ENCODE measurements at regions not wholly inside any gene's neighbourhood (a gene's known extent, or its start where the extent isn't known, plus 50 kb on each side); places are given as distances from the start of the nearest gene placed in this dataset.
"Not testable (repeated sequence)": the region's sequence is repeated elsewhere in the genome, so short reads cannot be mapped to it uniquely, and the experiment has no call there.

DNA sequence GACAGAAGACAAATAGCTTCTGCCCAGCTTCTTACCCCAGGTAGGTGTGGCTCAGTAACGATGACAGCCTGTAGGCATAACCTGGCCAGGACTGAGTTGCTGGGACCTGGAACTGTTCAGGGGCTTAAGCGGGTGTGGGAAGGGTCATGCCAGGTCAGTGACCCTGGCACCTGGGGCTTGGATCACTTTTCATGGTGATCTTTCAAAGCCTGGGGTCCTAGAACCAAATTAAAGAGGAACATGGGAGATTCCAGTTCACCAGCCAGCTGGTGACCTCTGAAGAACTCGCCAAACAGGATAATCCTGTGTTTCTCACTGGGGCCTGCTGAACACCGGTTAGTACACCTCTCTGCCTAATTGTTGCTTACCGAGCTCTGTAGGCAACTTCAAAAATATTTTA is 102.6 kb upstream of the LMNTD1 start:
- H3K4me1 Mint-ChIP-seq, result no peaks in the 10 kb centered on the region

DNA sequence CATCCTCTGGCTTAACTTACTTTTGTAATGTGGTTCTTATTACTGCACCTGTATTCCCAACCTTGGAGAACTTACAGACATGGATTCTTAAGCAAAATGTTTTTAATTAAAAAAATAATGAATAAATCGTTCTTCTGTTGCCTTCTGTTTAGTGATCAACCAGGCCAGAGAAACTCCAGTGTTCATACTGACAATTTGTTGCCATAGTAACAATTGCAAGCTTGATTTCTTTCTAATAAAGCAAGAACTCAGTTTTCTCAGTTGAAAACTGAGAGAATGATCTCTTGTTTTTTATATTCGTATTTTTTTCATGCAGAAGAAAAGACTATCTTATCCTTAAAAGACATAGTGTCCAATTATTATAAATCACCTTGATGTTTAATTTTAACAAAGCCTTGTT is 106.5 kb upstream of the LMNTD1 start:
- Mint-ChIP-seq H3K36me3 (ENCODE audit: low read depth) (no peaks in the 10 kb centered on the region), H3K9me3 (peaks cover 4% of the 10 kb centered on the region), H3K27me3 (no peaks in the 10 kb centered on the region), H3K4me1 (no peaks in the 10 kb centered on the region), H3K4me3 (no peak overlapping the region), H3K27ac (no peak overlapping the region)
- no peak for ATAC-seq (replicated peaks)

More for the DNA sequence above, 102.6 kb upstream of the LMNTD1 start:
- no peak overlapping the region for H3K4me3 Mint-ChIP-seq
- H3K27ac Mint-ChIP-seq, result no peak overlapping the region
- ATAC-seq (replicated peaks), result no peak
- H3K27me3 Mint-ChIP-seq, result peaks cover 9% of the 10 kb centered on the region
- no peaks in the 10 kb centered on the region for H3K9me3 Mint-ChIP-seq
- no peaks in the 10 kb centered on the region for H3K36me3 Mint-ChIP-seq (ENCODE audit: low read depth)

DNA sequence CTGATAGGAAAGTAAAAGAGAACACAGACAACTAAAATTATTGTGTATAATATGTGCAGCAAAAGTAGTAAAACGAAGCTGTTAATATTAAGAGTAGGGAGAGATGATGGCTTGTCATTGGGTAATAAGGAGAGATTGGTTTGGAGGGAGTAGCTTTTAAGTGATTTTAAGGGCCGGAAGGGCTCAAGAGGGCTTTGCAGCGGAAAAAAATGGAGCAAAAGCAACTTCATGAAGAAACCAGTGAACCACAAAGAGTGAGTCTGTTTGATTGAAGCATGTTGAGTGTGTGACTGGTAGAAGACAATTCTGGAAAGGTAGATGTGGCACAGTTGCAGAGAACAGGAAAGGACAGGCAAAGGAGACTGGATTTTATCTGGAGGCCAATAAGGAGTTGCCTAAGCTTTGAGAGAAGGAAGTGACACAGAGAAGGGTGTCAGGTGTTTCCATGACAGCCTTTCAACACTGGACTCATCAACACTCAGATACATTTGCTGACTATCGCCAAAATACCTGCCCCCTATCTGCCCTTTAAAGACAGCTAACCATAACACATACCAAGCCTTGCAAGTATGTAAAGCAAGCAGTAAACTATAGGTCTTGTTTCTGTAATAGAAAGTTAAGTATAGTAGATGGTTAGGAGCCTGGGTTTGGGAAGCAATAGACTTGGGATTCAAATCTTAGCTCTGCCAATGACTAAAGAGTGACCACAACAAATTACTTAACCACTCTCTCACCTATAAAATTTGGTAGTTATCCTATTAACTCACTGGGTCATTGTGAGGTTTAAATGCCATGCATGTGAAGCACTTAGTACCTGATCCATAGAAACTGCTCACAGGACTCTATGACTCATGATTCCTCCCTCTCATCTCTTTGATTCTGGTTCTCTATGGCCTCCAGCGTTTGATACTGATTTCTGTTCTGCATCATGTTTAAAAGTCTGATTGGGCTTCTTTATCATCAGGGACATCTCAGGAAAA is 117.3 kb upstream of the LMNTD1 start:
- Mint-ChIP-seq H3K4me3 (no peak overlapping the region), H3K27me3 (no peaks in the 10 kb centered on the region), H3K27ac (no peak overlapping the region), H3K36me3 (ENCODE audit: low read depth) (no peaks in the 10 kb centered on the region), H3K9me3 (no peaks in the 10 kb centered on the region), H3K4me1 (no peaks in the 10 kb centered on the region)
- no peak for ATAC-seq (replicated peaks)

DNA sequence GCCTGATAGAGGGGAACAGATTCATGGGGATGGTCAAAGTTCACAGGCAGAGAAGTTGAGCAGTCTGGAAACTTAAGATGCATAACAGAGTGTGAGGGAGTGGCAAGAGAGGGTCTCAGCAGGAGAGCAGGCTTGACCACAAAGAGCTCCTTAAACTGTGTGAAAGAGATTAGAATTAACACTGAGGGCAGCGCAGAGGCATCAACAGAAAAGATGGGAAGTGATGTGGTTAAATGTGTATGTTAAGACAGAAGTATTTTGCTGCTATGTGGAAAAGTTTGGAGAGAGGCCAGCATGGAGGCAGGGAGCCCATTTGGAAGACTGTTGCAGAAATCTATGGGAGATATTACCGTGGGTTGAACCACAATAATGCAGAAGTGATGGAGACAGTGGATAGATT is 122.7 kb upstream of the LMNTD1 start:
- no peak overlapping the region for H3K27ac Mint-ChIP-seq
- H3K4me3 Mint-ChIP-seq, result no peak overlapping the region
- H3K36me3 Mint-ChIP-seq (ENCODE audit: low read depth), result no peaks in the 10 kb centered on the region
- H3K27me3 Mint-ChIP-seq, result no peaks in the 10 kb centered on the region
- no peaks in the 10 kb centered on the region for H3K9me3 Mint-ChIP-seq
- no peaks in the 10 kb centered on the region for H3K4me1 Mint-ChIP-seq
- no peak for ATAC-seq (replicated peaks)

DNA sequence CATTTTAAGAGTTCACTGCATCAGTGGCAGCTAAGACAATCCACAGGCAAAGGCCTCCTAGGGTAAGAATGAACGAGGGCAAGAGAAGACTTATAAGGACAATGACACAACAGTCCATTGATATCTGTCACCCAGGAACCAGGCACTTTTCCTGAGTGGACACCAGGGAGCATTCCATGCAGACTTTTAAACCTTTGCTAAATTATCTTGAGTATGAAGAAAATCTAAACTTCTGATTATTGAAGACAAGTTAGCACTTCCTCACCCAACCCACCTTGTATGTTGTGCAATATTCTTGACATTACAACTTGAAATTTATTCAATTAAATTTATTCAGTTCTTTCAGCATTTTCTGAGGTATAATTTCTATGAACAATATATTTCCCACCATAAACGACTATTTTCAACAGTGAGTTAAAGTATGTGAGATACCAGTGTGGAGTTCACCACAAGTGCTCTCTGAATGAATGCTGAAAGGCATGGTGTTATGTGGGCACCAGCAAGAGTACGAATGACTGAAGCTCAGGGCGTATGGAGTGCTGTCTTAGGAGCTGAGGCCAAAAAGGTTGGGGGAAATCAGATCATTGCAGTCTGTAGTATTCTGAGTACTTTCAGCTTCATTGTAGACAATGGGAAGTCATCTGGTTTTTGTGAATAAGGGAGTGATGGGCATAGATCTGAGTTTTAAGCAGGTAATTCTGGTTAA is 124.3 kb upstream of the LMNTD1 start:
- Mint-ChIP-seq H3K36me3 (ENCODE audit: low read depth) (no peaks in the 10 kb centered on the region), H3K27ac (no peak overlapping the region), H3K27me3 (no peaks in the 10 kb centered on the region), H3K4me3 (no peak overlapping the region), H3K9me3 (no peaks in the 10 kb centered on the region), H3K4me1 (no peaks in the 10 kb centered on the region)
- ATAC-seq (replicated peaks), result no peak

DNA sequence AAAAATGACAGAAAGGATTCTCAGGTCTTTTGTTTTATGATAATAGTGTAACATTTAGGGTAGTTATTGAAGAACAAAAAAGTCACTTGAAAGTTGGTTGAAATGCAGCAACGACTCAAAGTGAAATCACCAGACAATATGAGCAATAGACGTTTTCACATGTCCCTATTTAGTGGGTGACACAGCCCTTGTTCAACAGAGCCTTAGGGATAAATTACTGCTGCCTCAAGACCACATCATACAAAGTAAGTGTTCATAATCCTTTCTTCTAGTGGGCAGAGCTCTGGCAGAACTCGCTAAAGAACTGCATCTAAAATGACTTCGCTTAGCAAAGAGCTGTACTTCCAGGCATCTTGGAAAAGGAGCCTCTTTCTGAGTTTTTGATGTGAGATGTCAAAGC is 128.5 kb upstream of the LMNTD1 start:
- Mint-ChIP-seq H3K4me1 (no peaks in the 10 kb centered on the region), H3K9me3 (peaks cover 4% of the 10 kb centered on the region), H3K4me3 (no peak overlapping the region), H3K27me3 (no peaks in the 10 kb centered on the region), H3K36me3 (ENCODE audit: low read depth) (no peaks in the 10 kb centered on the region), H3K27ac (no peak overlapping the region)
- ATAC-seq (replicated peaks), result no peak

DNA sequence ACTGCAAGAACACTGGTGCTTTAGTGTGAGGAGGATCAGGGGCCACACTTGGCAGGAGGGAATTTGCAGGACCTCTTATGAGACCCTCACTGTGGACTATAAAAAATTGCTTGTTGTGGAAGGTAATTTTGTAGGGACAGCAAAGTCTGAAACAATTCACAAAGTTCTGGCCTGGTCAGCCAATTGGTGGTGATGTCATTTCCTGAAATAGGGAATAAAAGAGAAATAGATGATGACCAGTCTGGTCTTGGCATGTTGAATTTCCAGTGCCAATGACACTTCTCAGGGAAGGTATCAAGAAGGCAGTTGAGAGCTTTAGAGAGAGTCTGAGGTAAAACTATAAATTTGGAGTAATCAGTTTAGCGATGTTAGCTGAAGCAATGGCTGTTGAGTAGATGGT is 129.3 kb upstream of the LMNTD1 start:
- H3K9me3 Mint-ChIP-seq, result peaks cover 4% of the 10 kb centered on the region
- no peaks in the 10 kb centered on the region for H3K4me1 Mint-ChIP-seq
- no peaks in the 10 kb centered on the region for H3K27me3 Mint-ChIP-seq
- no peak overlapping the region for H3K27ac Mint-ChIP-seq
- no peak overlapping the region for H3K4me3 Mint-ChIP-seq
- no peaks in the 10 kb centered on the region for H3K36me3 Mint-ChIP-seq (ENCODE audit: low read depth)
- ATAC-seq (replicated peaks), result no peak

DNA sequence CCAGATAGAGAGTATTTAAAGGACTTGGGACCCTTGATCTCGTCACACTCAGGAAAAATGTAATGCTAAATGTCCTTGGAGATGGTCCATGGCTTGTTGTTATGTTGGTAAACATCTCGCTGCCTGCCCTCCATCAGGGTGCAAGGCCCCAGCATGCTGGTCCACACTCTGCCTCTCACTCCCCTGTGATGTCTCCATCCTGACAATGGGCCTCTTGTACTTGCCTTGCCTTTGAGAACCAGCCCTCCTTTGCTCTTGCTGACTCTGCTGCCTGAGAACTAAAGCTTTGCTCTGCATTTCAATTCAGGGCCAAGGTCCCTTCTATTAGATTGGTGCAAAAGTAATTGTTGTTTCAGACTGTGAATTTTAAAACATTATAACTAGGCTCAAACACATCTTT is 131.0 kb upstream of the LMNTD1 start:
- Mint-ChIP-seq H3K9me3 (peaks cover 8% of the 10 kb centered on the region), H3K4me3 (no peak overlapping the region), H3K36me3 (ENCODE audit: low read depth) (no peaks in the 10 kb centered on the region), H3K27ac (no peak overlapping the region), H3K4me1 (no peaks in the 10 kb centered on the region), H3K27me3 (no peaks in the 10 kb centered on the region)
- ATAC-seq (replicated peaks), result no peak

DNA sequence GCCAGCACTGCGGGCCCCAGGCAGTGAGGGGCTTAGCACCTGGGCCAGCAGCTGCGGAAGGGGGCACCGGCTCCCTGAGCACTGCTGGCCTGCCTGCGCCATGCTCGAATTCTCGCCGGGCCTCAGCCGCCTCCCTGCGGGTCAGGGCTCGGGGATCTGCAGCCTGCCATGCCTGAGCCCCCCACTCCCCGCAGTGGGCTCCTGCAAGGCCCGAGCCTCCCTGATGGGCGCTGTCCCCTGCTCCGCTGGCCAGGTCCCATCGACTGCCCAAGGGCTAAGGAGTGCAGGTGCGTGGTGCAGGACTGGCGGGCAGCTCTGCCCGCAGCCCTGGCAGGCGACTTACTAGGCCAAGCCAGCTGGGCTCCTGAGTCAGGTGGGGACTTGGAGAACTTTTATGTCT is 133.3 kb upstream of the LMNTD1 start:
- no peaks in the 10 kb centered on the region for H3K4me1 Mint-ChIP-seq
- H3K4me3 Mint-ChIP-seq, result no peak overlapping the region
- no peak overlapping the region for H3K27ac Mint-ChIP-seq
- H3K36me3 Mint-ChIP-seq (ENCODE audit: low read depth), result no peaks in the 10 kb centered on the region
- H3K9me3 Mint-ChIP-seq, result peaks cover 8% of the 10 kb centered on the region
- no peaks in the 10 kb centered on the region for H3K27me3 Mint-ChIP-seq
- no peak for ATAC-seq (replicated peaks)

DNA sequence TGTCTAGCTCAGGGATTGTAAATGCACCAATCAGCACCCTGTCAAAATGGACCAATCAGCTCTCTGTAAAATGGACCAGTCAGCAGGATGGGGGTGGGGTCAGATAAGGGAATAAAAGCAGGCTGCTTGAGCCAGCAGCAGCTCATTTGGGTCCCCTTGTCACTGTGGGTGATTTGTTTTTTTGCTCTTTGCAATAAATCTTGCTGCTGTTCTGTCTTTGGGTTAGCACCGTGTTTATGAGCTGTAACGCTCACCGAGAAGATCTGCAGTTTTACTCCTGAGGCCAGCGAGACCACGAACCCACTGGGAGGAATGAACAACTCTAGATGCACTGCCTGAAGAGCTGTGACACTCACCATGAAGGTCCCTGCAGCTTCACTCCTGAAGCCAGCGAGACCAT is 134.1 kb upstream of the LMNTD1 start:
- no peak for ATAC-seq (replicated peaks)
- no peak overlapping the region for H3K27ac Mint-ChIP-seq
- H3K9me3 Mint-ChIP-seq, result peaks cover 8% of the 10 kb centered on the region
- no peaks in the 10 kb centered on the region for H3K27me3 Mint-ChIP-seq
- no peaks in the 10 kb centered on the region for H3K4me1 Mint-ChIP-seq
- no peaks in the 10 kb centered on the region for H3K36me3 Mint-ChIP-seq (ENCODE audit: low read depth)
- no peak overlapping the region for H3K4me3 Mint-ChIP-seq

DNA sequence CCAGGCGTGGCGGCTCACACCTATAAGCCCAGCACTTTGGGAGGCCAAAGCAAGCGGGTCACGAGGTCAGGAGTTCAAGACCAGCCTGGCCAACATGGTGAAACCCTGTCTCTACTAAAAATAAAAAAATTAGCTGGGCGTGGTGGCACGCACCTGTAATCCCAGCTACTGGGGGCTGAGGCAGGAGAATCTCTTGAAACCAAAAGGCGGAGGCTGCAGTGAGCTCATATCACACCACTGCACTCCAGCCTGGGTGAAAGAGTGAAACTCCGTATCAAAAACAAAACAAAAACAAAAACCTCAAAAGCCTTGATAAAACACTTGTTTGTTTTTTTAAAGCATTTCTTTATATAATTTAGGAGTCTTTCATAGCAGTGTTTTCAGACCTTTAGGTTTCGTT is 135.8 kb upstream of the LMNTD1 start:
- not testable (repeated sequence) for H3K4me1 Mint-ChIP-seq; H3K36me3 Mint-ChIP-seq (ENCODE audit: low read depth); H3K27ac Mint-ChIP-seq; H3K9me3 Mint-ChIP-seq; H3K27me3 Mint-ChIP-seq; H3K4me3 Mint-ChIP-seq; ATAC-seq (replicated peaks)

DNA sequence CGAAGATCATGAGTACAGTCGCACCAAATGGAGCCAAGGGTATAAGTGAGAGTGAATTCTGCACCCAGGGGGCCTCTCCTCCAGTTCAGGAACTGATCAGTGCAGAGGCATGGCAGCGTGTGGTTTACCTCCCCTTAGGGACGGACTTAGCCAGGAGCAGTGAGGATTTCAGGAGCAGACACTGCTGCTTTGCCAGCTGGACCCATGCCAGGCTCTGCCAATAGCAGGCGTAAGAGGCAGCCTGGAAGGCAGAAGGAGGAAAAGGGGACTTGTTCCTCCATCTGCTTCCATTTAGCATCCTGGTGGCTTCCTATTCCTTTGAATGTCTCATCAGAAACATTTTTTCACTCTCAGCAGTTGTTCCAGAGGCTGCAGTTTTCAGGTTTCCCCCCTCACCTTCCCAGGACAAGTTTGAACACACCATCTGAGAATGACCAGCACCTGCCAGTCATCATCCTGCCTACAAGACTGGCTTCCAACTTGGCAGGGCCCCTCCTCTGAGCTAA is 137.0 kb upstream of the LMNTD1 start:
- Mint-ChIP-seq H3K27me3 (no peaks in the 10 kb centered on the region), H3K36me3 (ENCODE audit: low read depth) (no peaks in the 10 kb centered on the region), H3K4me1 (no peaks in the 10 kb centered on the region), H3K27ac (no peak overlapping the region), H3K9me3 (peaks cover 8% of the 10 kb centered on the region), H3K4me3 (no peak overlapping the region)
- ATAC-seq (replicated peaks), result no peak

DNA sequence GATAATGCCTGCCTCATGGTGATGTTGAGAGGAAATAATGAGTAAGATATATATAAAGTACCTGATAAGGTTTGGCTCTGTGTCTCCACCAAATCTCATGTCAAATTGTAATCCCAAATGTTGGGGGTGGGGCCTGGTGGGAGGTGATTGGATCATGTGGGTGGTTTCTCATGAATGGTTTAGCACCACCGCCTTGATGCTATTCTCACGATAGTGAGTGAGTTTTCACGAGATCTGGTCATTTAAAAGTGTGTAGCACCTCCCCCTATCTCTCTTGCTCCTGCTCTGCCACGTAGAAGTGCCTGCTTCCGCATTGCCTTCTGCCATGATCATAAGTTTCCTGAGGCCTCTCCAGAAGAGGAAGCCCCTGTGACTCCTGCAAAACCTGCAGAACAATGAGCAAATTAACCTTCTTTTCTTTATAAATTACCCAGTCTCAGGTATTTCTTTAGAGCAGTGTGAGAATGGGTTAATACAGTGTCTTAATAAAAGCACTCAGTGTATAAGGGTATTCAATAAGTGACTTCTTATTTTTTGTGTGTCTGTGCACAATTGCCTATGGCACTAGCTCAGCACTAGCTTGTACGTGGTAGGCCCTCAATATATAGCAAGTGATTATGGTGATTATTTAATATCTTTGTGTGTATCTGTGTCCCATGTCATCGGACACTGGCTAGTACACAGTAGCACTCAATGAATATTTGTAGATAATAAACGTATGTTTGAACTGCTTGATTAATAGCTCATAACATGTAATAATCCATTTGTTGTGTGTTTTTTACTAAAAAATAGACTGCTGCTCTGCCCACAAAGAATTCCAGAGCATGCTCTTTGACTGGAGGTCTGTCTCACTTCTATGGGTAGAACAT is 138.1 kb upstream of the LMNTD1 start:
- H3K4me3 Mint-ChIP-seq, result no peak overlapping the region
- H3K4me1 Mint-ChIP-seq, result no peaks in the 10 kb centered on the region
- H3K27ac Mint-ChIP-seq, result no peak overlapping the region
- H3K9me3 Mint-ChIP-seq, result peaks cover 4% of the 10 kb centered on the region
- H3K36me3 Mint-ChIP-seq (ENCODE audit: low read depth), result no peaks in the 10 kb centered on the region
- no peak for ATAC-seq (replicated peaks)
- H3K27me3 Mint-ChIP-seq, result no peaks in the 10 kb centered on the region

DNA sequence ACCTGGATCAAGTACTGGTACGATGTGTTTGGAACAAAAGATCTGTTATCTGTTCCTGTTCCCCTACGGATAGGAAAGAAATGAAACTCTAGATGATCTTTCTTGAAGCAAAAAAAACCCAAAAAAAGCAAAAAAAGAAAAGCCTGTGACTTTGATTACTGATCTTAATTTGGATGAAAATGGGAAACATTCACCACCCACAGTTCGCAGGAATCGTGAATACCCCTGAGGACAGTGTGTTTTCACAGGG is 138.7 kb upstream of the LMNTD1 start:
- Mint-ChIP-seq H3K9me3 (peaks cover 4% of the 10 kb centered on the region), H3K4me3 (no peak overlapping the region), H3K36me3 (ENCODE audit: low read depth) (no peaks in the 10 kb centered on the region), H3K27me3 (no peaks in the 10 kb centered on the region), H3K4me1 (no peaks in the 10 kb centered on the region), H3K27ac (no peak overlapping the region)
- no peak for ATAC-seq (replicated peaks)
